KBM-7 (cell line): ENCODE measurements at regions not wholly inside any gene's neighbourhood (a gene's known extent, or its start where the extent isn't known, plus 50 kb on each side); places are given as distances from the start of the nearest gene placed in this dataset.

Experiments used
- DNase-seq: peaks from one replicate; pipeline ENCODE4 v3.0.0-alpha.2; 2015
- in situ Hi-C: fragments of 300-500 bp; cut with MboI; formaldehyde crosslinking; loops from 2 replicates; pipeline ENCODE4 v1.14.3; 2020; ENCODE audit warnings: low sequenced_read_pairs, low pct_unique_long_range_greater_than_20kb, mixed read lengths

- no peak for DNase-seq
- in situ Hi-C loops, result no loop called here
Observed at GRCh38 chr11:32311346-32312065, 123.8 kb downstream of the WT1 start.

GRCh38 chr11:32312206-32312817 is 123.0 kb downstream of the WT1 start:
- in situ Hi-C loops, result no loop called here

GRCh38 chr11:32312865-32313403 is 122.4 kb downstream of the WT1 start:
- in situ Hi-C loops, result no loop called here
- DNase-seq, result peak; percentile 79

More at GRCh38 chr11:32312206-32312817, 123.0 kb downstream of the WT1 start:
- DNase-seq, result no peak

GRCh38 chr11:32313477-32313876 is 121.9 kb downstream of the WT1 start:
- in situ Hi-C loops, result no loop called here
- no peak for DNase-seq

GRCh38 chr11:32315121-32315520 is 120.2 kb downstream of the WT1 start:
- in situ Hi-C loops, result no loop called here
- DNase-seq, result no peak

GRCh38 chr11:32316232-32316631 is 119.1 kb downstream of the WT1 start:
- in situ Hi-C loops, result no loop called here
- DNase-seq, result no peak

- DNase-seq, result peak; percentile 7
- in situ Hi-C loops, result no loop called here
Observed at GRCh38 chr11:32316858-32317642, 118.3 kb downstream of the WT1 start.

- in situ Hi-C loops, result no loop called here
Observed at GRCh38 chr11:32317643-32318042, 117.7 kb downstream of the WT1 start.

GRCh38 chr11:32318071-32319055 is 117.0 kb downstream of the WT1 start:
- DNase-seq, result no peak
- in situ Hi-C loops, result no loop called here

More at GRCh38 chr11:32317643-32318042, 117.7 kb downstream of the WT1 start:
- DNase-seq, result no peak

GRCh38 chr11:32323814-32324130 is 111.6 kb downstream of the WT1 start:
- no peak for DNase-seq
- in situ Hi-C loops, result no loop called here

GRCh38 chr11:32325187-32325586 is 110.2 kb downstream of the WT1 start:
- in situ Hi-C loops, result no loop called here
- DNase-seq, result no peak

- in situ Hi-C loops, result no loop called here
- DNase-seq, result no peak
Observed at GRCh38 chr11:32325725-32326124, 109.6 kb downstream of the WT1 start.

GRCh38 chr11:32326522-32326921 is 108.8 kb downstream of the WT1 start:
- DNase-seq, result no peak
- in situ Hi-C loops, result no loop called here

- in situ Hi-C loops, result no loop called here
Observed at GRCh38 chr11:32328392-32328791, 106.9 kb downstream of the WT1 start.

GRCh38 chr11:32331098-32331497 is 104.2 kb downstream of the WT1 start:
- no peak for DNase-seq
- in situ Hi-C loops, result no loop called here

More at GRCh38 chr11:32328392-32328791, 106.9 kb downstream of the WT1 start:
- DNase-seq, result no peak

- in situ Hi-C loops, result no loop called here
- no peak for DNase-seq
Observed at GRCh38 chr11:32331792-32332191, 103.5 kb downstream of the WT1 start.

GRCh38 chr11:32332990-32333319 is 102.4 kb downstream of the WT1 start:
- DNase-seq, result no peak
- in situ Hi-C loops, result no loop called here

- in situ Hi-C loops, result no loop called here
- no peak for DNase-seq
Observed at GRCh38 chr11:32333320-32333991, 101.9 kb downstream of the WT1 start.
